HG03565 (cell line): ENCODE measurements at regions not wholly inside any gene's neighbourhood (a gene's known extent, or its start where the extent isn't known, plus 50 kb on each side); places are given as distances from the start of the nearest gene placed in this dataset.

Source experiments
- ATAC-seq: cut with Tn5 transposase; IDR thresholded peaks from one replicate; pipeline ENCODE4 v1.9.1; 2021; ENCODE audit warnings: mild to moderate bottlenecking, moderate library complexity; ENCODE audit not compliant: unreplicated experiment

DNA sequence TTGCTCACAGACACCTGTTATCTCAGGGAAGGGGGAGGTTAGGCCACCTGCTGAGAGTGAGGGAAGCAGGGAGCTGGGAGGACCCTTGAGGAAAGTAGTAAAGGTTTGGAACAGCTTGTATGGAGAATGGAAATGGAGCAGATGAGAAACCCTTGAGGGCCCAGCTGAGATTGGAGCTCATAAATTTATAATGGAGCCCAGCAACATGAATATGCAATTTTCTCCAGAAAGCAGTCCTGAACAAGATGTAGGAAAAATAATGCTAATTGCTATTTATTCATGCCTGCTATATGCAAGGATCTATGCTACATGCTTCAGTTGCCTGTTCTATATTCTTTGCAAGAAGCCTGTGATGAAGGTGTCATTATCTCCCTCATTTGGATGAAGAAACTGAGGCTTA, 67.5 kb upstream of the LEF1 start:
- ATAC-seq: no peak

DNA sequence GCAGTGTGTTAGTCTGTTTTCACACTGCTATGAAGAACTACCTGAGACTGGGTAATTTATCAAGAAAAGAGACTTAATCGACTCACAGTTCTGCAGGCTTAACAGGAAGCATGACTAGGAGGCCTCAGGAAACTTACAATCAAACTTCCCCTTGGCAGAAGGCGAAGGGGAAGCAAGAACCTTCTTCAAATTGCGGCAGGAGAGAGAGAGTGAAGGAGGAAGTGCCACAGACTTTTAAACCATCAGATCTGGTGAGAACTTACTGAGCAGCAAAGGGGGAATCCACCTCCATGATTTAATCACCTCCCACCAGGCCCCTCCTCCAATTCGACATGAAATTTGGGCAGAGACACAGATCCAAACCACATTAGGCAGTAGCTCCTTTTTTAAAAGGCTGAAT, 59.2 kb upstream of the LEF1 start:
- no peak for ATAC-seq

DNA sequence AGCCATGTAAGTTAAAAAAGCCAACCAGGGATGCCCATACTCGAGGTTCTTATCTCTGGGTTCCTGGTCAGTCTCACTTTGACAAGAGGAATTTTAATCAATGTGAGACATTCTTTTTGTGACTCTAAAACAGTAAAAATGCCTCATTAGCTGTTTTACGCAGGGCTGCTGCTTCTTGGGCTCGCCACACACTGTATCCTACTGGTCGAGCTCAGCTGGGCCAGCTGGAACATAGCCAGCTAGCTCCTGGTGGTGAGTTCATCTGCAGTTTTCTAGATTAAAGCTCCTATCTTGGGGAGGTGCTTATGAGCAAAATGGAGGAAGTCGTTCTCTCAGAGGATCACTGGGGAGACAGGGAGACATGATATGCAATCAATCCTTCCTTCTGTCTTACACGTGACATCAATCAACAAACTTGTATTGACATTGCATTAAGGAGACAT, 55.9 kb upstream of the LEF1 start:
- no peak for ATAC-seq

DNA sequence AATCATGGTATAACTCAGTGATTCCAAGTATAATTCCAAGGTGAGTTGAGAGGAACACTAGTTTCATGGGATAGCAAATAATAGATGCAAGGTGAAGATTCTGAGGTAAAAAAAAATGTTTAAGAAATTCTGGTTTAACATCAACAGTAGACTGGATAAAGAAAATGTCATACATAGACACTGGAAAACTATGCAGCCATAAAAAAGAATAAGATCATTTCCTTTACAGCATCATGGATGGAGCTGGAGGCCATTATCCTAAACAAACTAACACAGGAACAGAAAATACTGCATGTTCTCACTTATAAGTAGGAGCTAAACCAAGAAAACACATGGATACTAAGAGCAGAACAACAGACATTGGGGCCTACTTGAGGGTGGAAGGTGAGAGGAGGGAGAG, 54.6 kb upstream of the LEF1 start:
- no peak for ATAC-seq

DNA sequence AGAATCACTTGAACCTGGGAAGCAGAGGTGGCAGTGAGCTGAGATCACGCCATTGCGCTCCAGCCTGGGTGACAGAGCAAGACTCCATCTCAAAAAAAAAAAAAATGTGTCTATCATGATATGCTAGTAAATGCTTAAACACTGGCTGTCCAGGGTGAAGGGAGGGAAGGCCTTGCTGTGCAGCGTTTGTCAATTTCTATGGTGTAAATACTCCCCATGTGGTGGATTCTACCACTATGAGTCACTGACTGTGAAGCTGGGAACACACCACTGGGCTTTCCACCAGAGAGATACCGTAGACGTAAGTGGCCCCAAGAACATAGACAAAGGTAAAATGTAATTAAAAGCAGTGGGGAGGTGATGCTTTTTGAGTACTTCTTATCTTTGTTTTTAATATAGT, 51.3 kb upstream of the LEF1 start:
- ATAC-seq: no peak
